Activated CD8-positive, alpha-beta memory T cell treated with anti-CD3 and anti-CD28 coated beads, Interleukin-2, amount 10 ng/mL, durations not matched to agents 7 days and 5 days (primary cell): ENCODE measurements at regions not wholly inside any gene's neighbourhood (a gene's known extent, or its start where the extent isn't known, plus 50 kb on each side); places are given as distances from the start of the nearest gene placed in this dataset.

Source experiments
- ATAC-seq: fragments of 150-1000 bp; cut with Tn5 transposase; one replicate; pipeline ENCODE4 v1.10.0; 2021; ENCODE audit warnings: moderate library complexity
- CTCF ChIA-PET: fragments of 350-600 bp; sonication (Branson Sonifier 250); formaldehyde crosslinking; loops from one replicate; lab custom pipeline; 2021; ENCODE audit warnings: antibody characterized with exemption; lab: Charles Lee
- DNase-seq: peaks from one replicate; pipeline ENCODE4 v3.0.0-alpha.2; 2020
- H3K27ac Mint-ChIP-seq: one replicate; pipeline ENCODE4 v1.8.0; 2021; ENCODE audit warnings: mild to moderate bottlenecking, mixed read lengths
- H3K27me3 Mint-ChIP-seq: one replicate; pipeline ENCODE4 v1.8.0; 2021; ENCODE audit warnings: mixed read lengths
- H3K36me3 Mint-ChIP-seq: one replicate; pipeline ENCODE4 v1.8.0; 2021; ENCODE audit warnings: mild to moderate bottlenecking, mixed read lengths
- H3K4me1 Mint-ChIP-seq: one replicate; pipeline ENCODE4 v1.8.0; 2021; ENCODE audit warnings: mixed read lengths
- H3K4me3 Mint-ChIP-seq: one replicate; pipeline ENCODE4 v1.8.0; 2021; ENCODE audit warnings: mild to moderate bottlenecking, moderate library complexity, mixed read lengths
- H3K9me3 Mint-ChIP-seq: one replicate; pipeline ENCODE4 v1.8.0; 2022; ENCODE audit warnings: low read depth, mixed read lengths

- H3K4me3 Mint-ChIP-seq, result no peak overlapping the region
- CTCF ChIA-PET, result no interaction called here
- no peak overlapping the region for H3K27ac Mint-ChIP-seq
- DNase-seq (no peak), ATAC-seq (no peak)
- H3K36me3 Mint-ChIP-seq, result no peaks in the 10 kb centered on the region
- no peaks in the 10 kb centered on the region for H3K27me3 Mint-ChIP-seq
- no peaks in the 10 kb centered on the region for H3K9me3 Mint-ChIP-seq
- no peaks in the 10 kb centered on the region for H3K4me1 Mint-ChIP-seq
Measured at GRCh38 chr7:42483886-42484285, 246.9 kb upstream of the GLI3 start.

- H3K4me3 Mint-ChIP-seq, result no peak overlapping the region
- peaks cover 2% of the 10 kb centered on the region for H3K9me3 Mint-ChIP-seq
- no peaks in the 10 kb centered on the region for H3K36me3 Mint-ChIP-seq
- no peak for DNase-seq
- CTCF ChIA-PET, result interaction anchor here (0.6 kb wide), 1 partner anchor 257 kb away, joined by 3 read pairs; no protein-coding TSS in a partner anchor
- H3K27ac Mint-ChIP-seq, result no peak overlapping the region
- no peak for ATAC-seq
- no peaks in the 10 kb centered on the region for H3K4me1 Mint-ChIP-seq
- H3K27me3 Mint-ChIP-seq, result no peaks in the 10 kb centered on the region
Measured at GRCh38 chr7:42479816-42480633, 243.0 kb upstream of the GLI3 start.

GRCh38 chr7:42479452-42479815 lies 242.4 kb upstream of the GLI3 start:
- H3K27me3 Mint-ChIP-seq, result no peaks in the 10 kb centered on the region
- no peaks in the 10 kb centered on the region for H3K36me3 Mint-ChIP-seq
- no peak overlapping the region for H3K27ac Mint-ChIP-seq
- no peaks in the 10 kb centered on the region for H3K4me1 Mint-ChIP-seq
- H3K9me3 Mint-ChIP-seq, result peaks cover 2% of the 10 kb centered on the region
- ATAC-seq (no peak), DNase-seq (no peak)
- CTCF ChIA-PET, result no interaction called here
- H3K4me3 Mint-ChIP-seq, result no peak overlapping the region

GRCh38 chr7:42478717-42479116 lies 241.7 kb upstream of the GLI3 start:
- Mint-ChIP-seq H3K4me1 (no peaks in the 10 kb centered on the region), H3K4me3 (no peak overlapping the region), H3K27ac (no peak overlapping the region), H3K36me3 (no peaks in the 10 kb centered on the region), H3K9me3 (peaks cover 2% of the 10 kb centered on the region), H3K27me3 (no peaks in the 10 kb centered on the region)
- DNase-seq (no peak), ATAC-seq (no peak)
- CTCF ChIA-PET, result no interaction called here

GRCh38 chr7:42476255-42476654 lies 239.2 kb upstream of the GLI3 start:
- Mint-ChIP-seq H3K36me3 (no peaks in the 10 kb centered on the region), H3K4me1 (peaks cover 10% of the 10 kb centered on the region), H3K27me3 (no peaks in the 10 kb centered on the region), H3K4me3 (no peak overlapping the region), H3K9me3 (peaks cover 2% of the 10 kb centered on the region), H3K27ac (no peak overlapping the region)
- DNase-seq (no peak), ATAC-seq (no peak)
- CTCF ChIA-PET, result no interaction called here

- peaks cover 10% of the 10 kb centered on the region for H3K4me1 Mint-ChIP-seq
- H3K27ac Mint-ChIP-seq, result no peak overlapping the region
Measured at GRCh38 chr7:42475082-42475481, 238.1 kb upstream of the GLI3 start.

GRCh38 chr7:42473099-42473498 lies 236.1 kb upstream of the GLI3 start:
- Mint-ChIP-seq H3K4me3 (no peak overlapping the region), H3K9me3 (peaks cover 2% of the 10 kb centered on the region), H3K4me1 (peaks cover 10% of the 10 kb centered on the region), H3K36me3 (no peaks in the 10 kb centered on the region), H3K27ac (no peak overlapping the region), H3K27me3 (no peaks in the 10 kb centered on the region)
- ATAC-seq (no peak), DNase-seq (no peak)
- CTCF ChIA-PET, result no interaction called here

More at GRCh38 chr7:42475082-42475481, 238.1 kb upstream of the GLI3 start:
- Mint-ChIP-seq H3K4me3 (no peak overlapping the region), H3K27me3 (no peaks in the 10 kb centered on the region), H3K9me3 (peaks cover 2% of the 10 kb centered on the region), H3K36me3 (no peaks in the 10 kb centered on the region)
- ATAC-seq (no peak), DNase-seq (no peak)
- CTCF ChIA-PET, result no interaction called here

GRCh38 chr7:42471573-42472174 lies 234.7 kb upstream of the GLI3 start:
- Mint-ChIP-seq H3K27ac (no peak overlapping the region), H3K4me1 (peaks cover 10% of the 10 kb centered on the region), H3K4me3 (no peak overlapping the region), H3K36me3 (no peaks in the 10 kb centered on the region), H3K9me3 (no peaks in the 10 kb centered on the region), H3K27me3 (no peaks in the 10 kb centered on the region)
- no peak for ATAC-seq
- CTCF ChIA-PET, result no interaction called here
- DNase-seq, result no peak

GRCh38 chr7:42469341-42469740 lies 232.3 kb upstream of the GLI3 start:
- CTCF ChIA-PET, result no interaction called here
- ATAC-seq, result no peak
- H3K4me3 Mint-ChIP-seq, result no peak overlapping the region

GRCh38 chr7:42468471-42468870 lies 231.5 kb upstream of the GLI3 start:
- no peak for ATAC-seq
- Mint-ChIP-seq H3K4me1 (peaks cover 10% of the 10 kb centered on the region), H3K4me3 (no peak overlapping the region), H3K27me3 (no peaks in the 10 kb centered on the region), H3K36me3 (no peaks in the 10 kb centered on the region), H3K9me3 (no peaks in the 10 kb centered on the region), H3K27ac (no peak overlapping the region)
- CTCF ChIA-PET, result no interaction called here
- no peak for DNase-seq

More at GRCh38 chr7:42469341-42469740, 232.3 kb upstream of the GLI3 start:
- H3K4me1 Mint-ChIP-seq, result peaks cover 10% of the 10 kb centered on the region
- H3K36me3 Mint-ChIP-seq, result no peaks in the 10 kb centered on the region
- no peak for DNase-seq
- H3K9me3 Mint-ChIP-seq, result no peaks in the 10 kb centered on the region
- no peak overlapping the region for H3K27ac Mint-ChIP-seq
- H3K27me3 Mint-ChIP-seq, result no peaks in the 10 kb centered on the region

- no peaks in the 10 kb centered on the region for H3K27me3 Mint-ChIP-seq
- no peaks in the 10 kb centered on the region for H3K36me3 Mint-ChIP-seq
- no peak overlapping the region for H3K4me3 Mint-ChIP-seq
- CTCF ChIA-PET, result no interaction called here
- no peaks in the 10 kb centered on the region for H3K9me3 Mint-ChIP-seq
- H3K4me1 Mint-ChIP-seq, result no peaks in the 10 kb centered on the region
- no peak for DNase-seq
- H3K27ac Mint-ChIP-seq, result no peak overlapping the region
- ATAC-seq, result no peak
Measured at GRCh38 chr7:42461537-42461936, 224.5 kb upstream of the GLI3 start.

GRCh38 chr7:42460933-42461332 lies 223.9 kb upstream of the GLI3 start:
- no peak for ATAC-seq
- no peaks in the 10 kb centered on the region for H3K27me3 Mint-ChIP-seq
- DNase-seq, result no peak
- H3K9me3 Mint-ChIP-seq, result no peaks in the 10 kb centered on the region
- no peak overlapping the region for H3K27ac Mint-ChIP-seq
- H3K4me3 Mint-ChIP-seq, result no peak overlapping the region
- H3K36me3 Mint-ChIP-seq, result no peaks in the 10 kb centered on the region
- CTCF ChIA-PET, result no interaction called here
- no peaks in the 10 kb centered on the region for H3K4me1 Mint-ChIP-seq

- DNase-seq (no peak), ATAC-seq (no peak)
- H3K27me3 Mint-ChIP-seq, result no peaks in the 10 kb centered on the region
- H3K4me3 Mint-ChIP-seq, result no peak overlapping the region
- H3K27ac Mint-ChIP-seq, result no peak overlapping the region
- H3K36me3 Mint-ChIP-seq, result no peaks in the 10 kb centered on the region
- CTCF ChIA-PET, result no interaction called here
- H3K4me1 Mint-ChIP-seq, result no peaks in the 10 kb centered on the region
- H3K9me3 Mint-ChIP-seq, result no peaks in the 10 kb centered on the region
Measured at GRCh38 chr7:42460148-42460547, 223.1 kb upstream of the GLI3 start.

- Mint-ChIP-seq H3K27me3 (no peaks in the 10 kb centered on the region), H3K36me3 (no peaks in the 10 kb centered on the region), H3K9me3 (no peaks in the 10 kb centered on the region), H3K4me3 (no peak overlapping the region), H3K4me1 (peaks cover 4% of the 10 kb centered on the region), H3K27ac (no peak overlapping the region)
- CTCF ChIA-PET, result no interaction called here
- ATAC-seq, result no peak
- DNase-seq, result no peak
Measured at GRCh38 chr7:42457663-42458062, 220.7 kb upstream of the GLI3 start.
